ENCODE measurements at regions not wholly inside any gene's neighbourhood (a gene's known extent, or its start where the extent isn't known, plus 50 kb on each side); places are given as distances from the start of the nearest gene placed in this dataset.

- TF ChIP-seq CTCF (conservative IDR thresholded peaks at IDR 0.05; ENCODE audit: low read length), result no peak
- no peak for TF ChIP-seq EZH2phosphoT487 (IDR thresholded peaks at IDR 0.05; ENCODE audit: borderline replicate concordance, low read depth, low read length)
Measured at GRCh38 chr11:104487046-104487806, 323.3 kb upstream of the PDGFD start.
